ENCODE measurements at regions not wholly inside any gene's neighbourhood (a gene's known extent, or its start where the extent isn't known, plus 50 kb on each side); places are given as distances from the start of the nearest gene placed in this dataset.
"Not testable (repeated sequence)": the region's sequence is repeated elsewhere in the genome, so short reads cannot be mapped to it uniquely, and the experiment has no call there.

- H3K4me3 ChIP-seq (ENCODE audit: low read depth, low read length): no peak overlapping the region
- no peaks in the 10 kb centered on the region for H3K4me1 ChIP-seq
- no peaks in the 10 kb centered on the region for H3K36me3 ChIP-seq
- DNase-seq: no peak
- no peaks in the 10 kb centered on the region for H3K9me3 ChIP-seq
- H3K27me3 ChIP-seq: no peaks in the 10 kb centered on the region
- TF ChIP-seq, protein P1, sequence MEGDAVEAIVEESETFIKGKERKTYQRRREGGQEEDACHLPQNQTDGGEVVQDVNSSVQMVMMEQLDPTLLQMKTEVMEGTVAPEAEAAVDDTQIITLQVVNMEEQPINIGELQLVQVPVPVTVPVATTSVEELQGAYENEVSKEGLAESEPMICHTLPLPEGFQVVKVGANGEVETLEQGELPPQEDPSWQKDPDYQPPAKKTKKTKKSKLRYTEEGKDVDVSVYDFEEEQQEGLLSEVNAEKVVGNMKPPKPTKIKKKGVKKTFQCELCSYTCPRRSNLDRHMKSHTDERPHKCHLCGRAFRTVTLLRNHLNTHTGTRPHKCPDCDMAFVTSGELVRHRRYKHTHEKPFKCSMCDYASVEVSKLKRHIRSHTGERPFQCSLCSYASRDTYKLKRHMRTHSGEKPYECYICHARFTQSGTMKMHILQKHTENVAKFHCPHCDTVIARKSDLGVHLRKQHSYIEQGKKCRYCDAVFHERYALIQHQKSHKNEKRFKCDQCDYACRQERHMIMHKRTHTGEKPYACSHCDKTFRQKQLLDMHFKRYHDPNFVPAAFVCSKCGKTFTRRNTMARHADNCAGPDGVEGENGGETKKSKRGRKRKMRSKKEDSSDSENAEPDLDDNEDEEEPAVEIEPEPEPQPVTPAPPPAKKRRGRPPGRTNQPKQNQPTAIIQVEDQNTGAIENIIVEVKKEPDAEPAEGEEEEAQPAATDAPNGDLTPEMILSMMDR (IDR thresholded peaks at IDR 0.05; ENCODE audit: low read depth, low read length): no peak
These were observed 236.8 kb upstream of the TARS1 start for GRCh38 chr5:33203931-33204330.

DNA sequence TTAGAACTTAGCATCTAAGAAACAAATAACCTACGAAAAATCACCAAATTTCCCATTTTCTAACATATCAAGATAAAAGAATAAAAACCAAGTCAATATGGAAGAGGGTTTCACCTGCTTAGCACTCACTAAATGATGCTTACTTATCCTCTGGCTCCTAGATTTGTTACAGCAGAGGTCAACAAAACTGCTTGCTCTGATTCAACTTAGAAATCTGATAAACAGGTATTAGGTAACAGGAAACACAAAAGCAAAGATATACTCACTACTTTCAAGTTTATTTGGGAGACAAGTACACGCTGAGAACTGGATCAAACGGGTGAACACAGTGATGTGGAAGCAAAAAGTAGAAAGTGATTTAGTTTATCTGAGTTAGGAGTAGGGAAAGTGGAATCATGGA, 235.7 kb upstream of the TARS1 start:
- TF ChIP-seq, protein P1 (IDR thresholded peaks at IDR 0.05; ENCODE audit: low read depth, low read length): no peak
- Histone ChIP-seq H3K4me1 (no peaks in the 10 kb centered on the region), H3K36me3 (no peaks in the 10 kb centered on the region), H3K9me3 (no peaks in the 10 kb centered on the region), H3K27me3 (no peaks in the 10 kb centered on the region), H3K4me3 (ENCODE audit: low read depth, low read length) (no peak overlapping the region)
- no peak for DNase-seq

DNA sequence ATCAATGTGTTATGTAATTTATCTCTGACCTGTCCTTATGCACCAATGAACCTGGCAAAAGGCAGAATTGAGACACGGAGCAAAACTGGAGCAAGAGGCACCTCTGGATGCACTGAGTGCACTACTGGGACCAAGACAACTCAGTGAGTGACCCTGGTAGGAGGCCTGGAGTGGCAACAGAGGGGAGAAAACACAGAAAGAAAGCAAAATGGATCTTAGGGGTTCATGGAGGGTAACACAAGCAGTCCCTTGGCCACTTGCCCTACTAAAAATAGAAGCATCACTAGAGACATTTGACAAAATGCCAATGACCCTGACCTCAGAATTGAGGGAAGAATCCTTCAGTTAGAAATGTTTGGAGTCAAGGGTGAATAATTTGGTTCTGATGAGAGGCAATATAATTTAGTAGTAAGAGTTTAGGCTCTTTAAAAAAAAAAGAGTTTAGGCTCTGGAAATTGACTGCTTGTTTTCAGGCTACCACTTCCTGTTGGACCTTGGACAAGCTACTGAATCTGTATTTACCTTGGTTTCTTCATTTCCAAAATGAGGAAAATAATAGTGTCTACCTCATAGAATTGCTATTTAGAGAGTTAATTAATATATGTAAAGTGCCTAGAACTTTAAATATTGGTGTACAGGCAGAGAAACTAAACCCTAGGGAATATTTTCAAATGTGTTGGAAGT, 234.9 kb upstream of the TARS1 start:
- H3K27me3 ChIP-seq: no peaks in the 10 kb centered on the region
- H3K9me3 ChIP-seq: no peaks in the 10 kb centered on the region
- DNase-seq: no peak
- H3K4me1 ChIP-seq: no peaks in the 10 kb centered on the region
- no peak overlapping the region for H3K4me3 ChIP-seq (ENCODE audit: low read depth, low read length)
- TF ChIP-seq, protein P1 (IDR thresholded peaks at IDR 0.05; ENCODE audit: low read depth, low read length): no peak
- H3K36me3 ChIP-seq: no peaks in the 10 kb centered on the region

- no peak for DNase-seq
- Histone ChIP-seq H3K36me3 (no peaks in the 10 kb centered on the region), H3K4me3 (ENCODE audit: low read depth, low read length) (no peak overlapping the region), H3K27me3 (no peaks in the 10 kb centered on the region), H3K9me3 (no peaks in the 10 kb centered on the region), H3K4me1 (no peaks in the 10 kb centered on the region)
- TF ChIP-seq, protein P1 (IDR thresholded peaks at IDR 0.05; ENCODE audit: low read depth, low read length): no peak
These were observed 233.7 kb upstream of the TARS1 start for GRCh38 chr5:33206962-33207506.

DNA sequence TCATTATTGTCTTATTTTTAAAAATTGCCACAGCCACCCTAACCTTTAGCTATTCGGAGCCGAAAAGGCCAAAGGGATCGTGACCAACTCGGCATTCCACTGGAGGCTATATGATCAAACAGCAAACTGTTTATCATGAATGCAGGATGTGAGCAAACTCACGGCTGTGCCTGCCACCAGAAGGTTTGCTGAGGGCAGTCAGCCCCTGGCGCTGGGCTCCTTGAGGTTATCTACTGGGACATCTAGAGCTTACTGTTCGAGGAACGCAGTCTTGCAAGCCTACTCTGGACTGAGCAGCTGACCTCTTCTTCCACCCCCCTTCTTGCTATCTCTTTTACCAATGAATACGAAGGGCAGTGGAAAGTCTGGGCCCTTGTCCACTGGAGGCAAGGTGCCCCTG, 231.5 kb upstream of the TARS1 start:
- no peaks in the 10 kb centered on the region for H3K36me3 ChIP-seq
- no peaks in the 10 kb centered on the region for H3K27me3 ChIP-seq
- H3K4me1 ChIP-seq: no peaks in the 10 kb centered on the region
- TF ChIP-seq, protein P1 (IDR thresholded peaks at IDR 0.05; ENCODE audit: low read depth, low read length): no peak
- H3K9me3 ChIP-seq: no peaks in the 10 kb centered on the region
- no peak overlapping the region for H3K4me3 ChIP-seq (ENCODE audit: low read depth, low read length)
- no peak for DNase-seq

DNA sequence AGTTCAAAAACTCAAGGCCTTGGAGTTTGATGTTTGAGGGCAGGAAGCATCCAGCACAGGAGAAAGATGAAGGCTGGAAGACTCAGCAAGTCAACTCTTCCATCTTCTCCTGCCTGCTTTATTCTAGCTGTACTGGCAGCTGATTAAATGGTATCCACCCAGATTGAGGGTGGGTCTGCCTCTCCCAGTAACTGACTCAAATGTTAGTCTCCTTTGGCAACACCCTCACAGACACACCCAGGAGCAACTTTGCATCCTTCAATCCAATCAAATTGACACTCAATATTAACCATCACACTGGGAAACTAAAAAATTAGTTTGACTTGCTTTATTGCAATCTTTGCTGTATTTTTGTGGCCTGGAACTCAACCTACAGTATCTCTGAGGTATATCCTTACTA, 230.5 kb upstream of the TARS1 start:
- not testable (repeated sequence) for H3K4me1 ChIP-seq; H3K4me3 ChIP-seq (ENCODE audit: low read depth, low read length); H3K9me3 ChIP-seq; H3K27me3 ChIP-seq; DNase-seq; H3K36me3 ChIP-seq
